K562 (cell line): ENCODE measurements at regions not wholly inside any gene's neighbourhood (a gene's known extent, or its start where the extent isn't known, plus 50 kb on each side); places are given as distances from the start of the nearest gene placed in this dataset.

Source experiments
- ETV5 ChIP-seq: sonication (generic); formaldehyde crosslinking; IDR thresholded peaks from 2 replicates; pipeline ENCODE4 v1.4.0; 2020; ENCODE audit warnings: low read depth, mild to moderate bottlenecking, missing genetic modification reagents
- EZH2 ChIP-seq: IDR thresholded peaks from 2 replicates; pipeline ENCODE4 v1.6.1; 2012; ENCODE audit warnings: low read depth, mild to moderate bottlenecking, inconsistent platforms, low read length, borderline replicate concordance
- MIER1 ChIP-seq: fragments of 450-650 bp; IDR thresholded peaks from 2 replicates; pipeline ENCODE4 v1.6.1; 2016; ENCODE audit warnings: antibody characterized with exemption, mild to moderate bottlenecking, low read depth
- POLR2AphosphoS5 ChIP-seq: IDR thresholded peaks from 2 replicates; pipeline ENCODE4 v1.6.1; 2011; ENCODE audit warnings: mild to moderate bottlenecking, low read depth, low read length, moderate library complexity; ENCODE audit not compliant: control insufficient read depth, insufficient read depth
- TAF1 ChIP-seq: IDR thresholded peaks from 2 replicates; pipeline ENCODE4 v1.6.1; 2011; ENCODE audit warnings: mild to moderate bottlenecking, low read length, moderate library complexity; ENCODE audit not compliant: insufficient read depth, control insufficient read depth, severe bottlenecking; ENCODE audit errors: extremely low read depth
- TCF7L2 ChIP-seq: fragments of 150-350 bp; IDR thresholded peaks from 2 replicates; pipeline ENCODE4 v1.6.1; 2016; ENCODE audit warnings: low read depth, mild to moderate bottlenecking, low read length, moderate library complexity

DNA sequence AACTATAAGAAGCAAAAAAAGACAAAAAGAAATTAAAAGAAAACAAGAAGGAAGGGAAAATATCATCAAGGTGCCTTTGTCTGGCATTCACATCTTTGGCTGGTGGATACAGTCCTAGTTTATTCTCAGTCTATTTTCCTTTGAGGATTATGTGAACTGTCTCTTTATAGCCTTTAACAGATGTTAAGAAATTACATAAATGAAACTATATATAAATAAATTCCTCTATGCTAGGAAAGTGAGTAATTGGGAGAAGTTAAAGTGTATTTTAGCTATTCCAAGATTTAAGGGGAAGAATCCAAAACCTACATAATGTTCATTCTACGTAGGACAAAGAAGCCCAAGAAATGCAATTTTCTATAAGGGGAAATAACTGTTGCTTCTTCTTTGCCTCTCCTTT is 316.3 kb downstream of the ADAMTS20 start:
- TF ChIP-seq POLR2AphosphoS5 (no peak), TAF1 (no peak), ETV5 (CRISPR knock-in tag) (no peak), MIER1 (no peak), EZH2 (no peak), TCF7L2 (no peak)
